ENCODE measurements at regions not wholly inside any gene's neighbourhood (a gene's known extent, or its start where the extent isn't known, plus 50 kb on each side); places are given as distances from the start of the nearest gene placed in this dataset.

DNA sequence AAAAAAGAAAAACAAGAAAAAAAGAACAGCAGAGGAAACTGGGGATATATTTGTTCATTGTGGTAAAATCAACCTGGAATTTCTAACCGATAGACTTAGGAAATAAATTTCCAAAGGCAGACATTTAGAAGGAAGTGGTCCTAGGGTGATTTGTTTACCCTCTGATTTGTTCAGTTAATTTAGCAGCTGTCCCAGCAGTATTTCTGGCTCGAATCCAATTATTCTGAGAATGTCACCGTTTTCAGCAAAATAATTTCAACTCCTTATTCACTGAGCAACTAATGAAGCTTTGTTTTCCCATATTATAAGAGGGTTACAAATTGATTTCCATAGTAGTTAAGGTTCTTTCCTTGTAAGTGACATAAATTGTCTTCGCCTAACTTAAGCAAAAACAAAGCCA is 285.2 kb upstream of the SYT10 start:
- ATAC-seq (no peak), DNase-seq (no peak)
- peaks cover 0 to 10% (median 0%) of the 10 kb centered on the region in 12 donors for H3K9me3 ChIP-seq
- H3K27me3 ChIP-seq: no peaks in the 10 kb centered on the region
- intact Hi-C loops (cut with DNase I): no loop called here
- H3K4me3 ChIP-seq: no peak overlapping the region
- 56 to 65% (median 58%) methylated on average over 4 of the region's 4 CpGs for WGBS, 4 donors
- H3K36me3 ChIP-seq: no peaks in the 10 kb centered on the region
- no peaks in the 10 kb centered on the region for H3K4me1 ChIP-seq
- TF ChIP-seq, protein P1, sequence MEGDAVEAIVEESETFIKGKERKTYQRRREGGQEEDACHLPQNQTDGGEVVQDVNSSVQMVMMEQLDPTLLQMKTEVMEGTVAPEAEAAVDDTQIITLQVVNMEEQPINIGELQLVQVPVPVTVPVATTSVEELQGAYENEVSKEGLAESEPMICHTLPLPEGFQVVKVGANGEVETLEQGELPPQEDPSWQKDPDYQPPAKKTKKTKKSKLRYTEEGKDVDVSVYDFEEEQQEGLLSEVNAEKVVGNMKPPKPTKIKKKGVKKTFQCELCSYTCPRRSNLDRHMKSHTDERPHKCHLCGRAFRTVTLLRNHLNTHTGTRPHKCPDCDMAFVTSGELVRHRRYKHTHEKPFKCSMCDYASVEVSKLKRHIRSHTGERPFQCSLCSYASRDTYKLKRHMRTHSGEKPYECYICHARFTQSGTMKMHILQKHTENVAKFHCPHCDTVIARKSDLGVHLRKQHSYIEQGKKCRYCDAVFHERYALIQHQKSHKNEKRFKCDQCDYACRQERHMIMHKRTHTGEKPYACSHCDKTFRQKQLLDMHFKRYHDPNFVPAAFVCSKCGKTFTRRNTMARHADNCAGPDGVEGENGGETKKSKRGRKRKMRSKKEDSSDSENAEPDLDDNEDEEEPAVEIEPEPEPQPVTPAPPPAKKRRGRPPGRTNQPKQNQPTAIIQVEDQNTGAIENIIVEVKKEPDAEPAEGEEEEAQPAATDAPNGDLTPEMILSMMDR (IDR thresholded peaks at IDR 0.05): no peak
- TF ChIP-seq POLR2A (IDR thresholded peaks at IDR 0.05): no peak
- no peak overlapping the region for H3K27ac ChIP-seq

DNA sequence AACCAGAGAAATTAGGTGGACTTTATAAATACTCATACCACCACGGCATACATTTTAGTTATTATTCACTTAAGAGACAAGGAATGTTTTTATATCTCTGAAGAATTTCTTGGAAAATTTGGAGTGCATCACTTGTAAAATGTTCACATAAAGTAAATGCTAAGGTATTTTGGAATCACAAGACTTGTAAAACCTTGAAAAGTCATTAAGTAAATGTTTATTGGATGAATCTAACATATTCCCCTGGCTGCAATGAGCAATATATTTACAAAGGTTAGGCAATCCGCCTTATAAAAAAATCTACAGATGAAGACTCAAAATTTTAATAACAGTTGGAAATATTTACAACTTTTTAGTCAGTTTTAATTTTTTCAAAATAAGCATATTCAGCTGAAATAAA is 287.4 kb upstream of the ALG10 start:
- Histone ChIP-seq H3K36me3 (no peaks in the 10 kb centered on the region), H3K4me3 (no peak overlapping the region), H3K27ac (no peak overlapping the region), H3K4me1 (no peaks in the 10 kb centered on the region), H3K9me3 (peaks cover 0 to 12% (median 0%) of the 10 kb centered on the region in 12 donors), H3K27me3 (no peaks in the 10 kb centered on the region)
- ATAC-seq: no peak
- no peak for DNase-seq
- no peak for TF ChIP-seq POLR2A (IDR thresholded peaks at IDR 0.05)
- TF ChIP-seq, protein P1 (IDR thresholded peaks at IDR 0.05): no peak
- 69 to 80% (median 75%) methylated on average over 2 of the region's 2 CpGs for WGBS, 4 donors
- intact Hi-C loops (cut with DNase I): no loop called here

DNA sequence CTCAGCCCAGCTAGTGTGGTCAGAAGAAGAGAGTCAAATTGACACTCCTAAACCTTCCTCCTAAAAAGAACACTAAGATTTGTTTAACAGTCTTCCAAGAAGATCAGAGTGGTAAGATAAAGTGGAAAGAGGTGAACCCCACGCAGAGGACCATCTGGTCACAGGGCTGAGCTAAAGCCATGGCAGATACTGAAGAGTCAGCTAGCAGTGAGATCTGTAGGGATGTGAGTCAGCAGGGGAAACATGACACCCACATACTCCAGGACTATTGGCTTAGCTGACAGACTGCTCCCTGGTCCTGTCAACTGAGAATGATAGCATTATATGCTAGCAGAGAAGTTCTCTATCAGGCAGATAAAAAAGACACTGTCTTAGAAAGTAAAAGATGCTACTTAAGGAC is 269.4 kb upstream of the ALG10 start:
- H3K27ac ChIP-seq: no peak overlapping the region
- no peak for DNase-seq
- H3K36me3 ChIP-seq: no peaks in the 10 kb centered on the region
- no peaks in the 10 kb centered on the region for H3K27me3 ChIP-seq
- H3K4me3 ChIP-seq: no peak overlapping the region
- intact Hi-C loops (cut with DNase I): no loop called here
- 22 to 39% (median 28%) methylated on average over 1 of the region's 1 CpG for WGBS, 4 donors
- no peak for ATAC-seq
- no peak for TF ChIP-seq POLR2A (IDR thresholded peaks at IDR 0.05)
- TF ChIP-seq, protein P1 (IDR thresholded peaks at IDR 0.05): no peak
- no peaks in the 10 kb centered on the region for H3K4me1 ChIP-seq
- no peaks in the 10 kb centered on the region for H3K9me3 ChIP-seq

DNA sequence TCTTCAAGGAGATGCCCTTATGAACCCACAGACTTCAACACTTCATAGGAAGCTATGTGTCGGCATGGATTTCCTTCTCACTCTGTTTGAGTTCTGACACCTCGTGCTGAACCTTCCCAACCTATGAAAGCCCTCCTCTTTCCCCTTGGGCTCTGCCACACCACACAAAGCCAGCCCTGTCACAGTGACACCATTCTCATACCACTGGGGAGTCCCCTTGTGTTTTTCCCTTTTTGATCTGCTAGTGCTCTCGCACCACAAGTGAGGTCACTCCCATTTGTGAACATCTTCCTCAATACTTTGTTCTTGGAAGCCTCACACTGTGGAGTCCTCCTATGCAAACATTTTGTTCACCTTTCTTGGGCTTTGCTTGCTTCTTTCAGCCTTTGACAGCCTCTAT is 264.6 kb upstream of the ALG10 start:
- no peaks in the 10 kb centered on the region for H3K36me3 ChIP-seq
- H3K4me1 ChIP-seq: no peaks in the 10 kb centered on the region
- ATAC-seq (no peak), DNase-seq (no peak)
- 75 to 79% (median 77%) methylated on average over 3 of the region's 3 CpGs for WGBS, 4 donors
- H3K4me3 ChIP-seq: no peak overlapping the region
- no peaks in the 10 kb centered on the region for H3K27me3 ChIP-seq
- intact Hi-C loops (cut with DNase I): no loop called here
- H3K9me3 ChIP-seq: peaks cover 0 to 3% (median 0%) of the 10 kb centered on the region in 12 donors
- TF ChIP-seq POLR2A (IDR thresholded peaks at IDR 0.05): no peak
- TF ChIP-seq, protein P1 (IDR thresholded peaks at IDR 0.05): no peak
- H3K27ac ChIP-seq: no peak overlapping the region

Measured in heart left ventricle (tissue), 16 donors.